OCI-M2 (cell line): ENCODE measurements at regions not wholly inside any gene's neighbourhood (a gene's known extent, or its start where the extent isn't known, plus 50 kb on each side); places are given as distances from the start of the nearest gene placed in this dataset.

Source experiments
- DNase-seq: peaks from one replicate; lab custom pipeline; 2025; ENCODE audit not compliant: unreplicated experiment; lab: John Stamatoyannopoulos, UW

- no peak for DNase-seq
Observed at GRCh38 chr18:72100465-72101004, 443.6 kb downstream of the CBLN2 start.

GRCh38 chr18:72091369-72091768 is 452.8 kb downstream of the CBLN2 start:
- no peak for DNase-seq

- no peak for DNase-seq
Observed at GRCh38 chr18:72089432-72089831, 454.7 kb downstream of the CBLN2 start.

GRCh38 chr18:72086421-72086820 is 457.7 kb downstream of the CBLN2 start:
- no peak for DNase-seq

GRCh38 chr18:72075040-72075439 is 469.1 kb downstream of the CBLN2 start:
- no peak for DNase-seq

- DNase-seq: no peak
Observed at GRCh38 chr18:72063001-72063400, 481.1 kb downstream of the CBLN2 start.

GRCh38 chr18:72058851-72059250 is 485.3 kb downstream of the CBLN2 start:
- no peak for DNase-seq

- DNase-seq: no peak
Observed at GRCh38 chr18:72056171-72056570, 488.0 kb downstream of the CBLN2 start.

GRCh38 chr18:72041313-72042032 is 502.7 kb downstream of the CBLN2 start:
- DNase-seq: no peak

- no peak for DNase-seq
Observed at GRCh38 chr18:72013427-72013850, 530.7 kb downstream of the CBLN2 start.

- no peak for DNase-seq
Observed at GRCh38 chr18:71998547-71999097, 545.5 kb downstream of the CBLN2 start.

- DNase-seq: no peak
Observed at GRCh38 chr18:71995904-71996465, 548.2 kb downstream of the CBLN2 start.

GRCh38 chr18:71994273-71994672 is 549.9 kb downstream of the CBLN2 start:
- DNase-seq: no peak

GRCh38 chr18:71989616-71990015 is 554.5 kb downstream of the CBLN2 start:
- DNase-seq: no peak

- DNase-seq: no peak
Observed at GRCh38 chr18:71986351-71987050, 557.6 kb downstream of the CBLN2 start.

- no peak for DNase-seq
Observed at GRCh38 chr18:71976744-71977143, 567.4 kb downstream of the CBLN2 start.

- no peak for DNase-seq
Observed at GRCh38 chr18:71966791-71967190, 577.4 kb downstream of the CBLN2 start.

GRCh38 chr18:71958605-71959004 is 585.5 kb downstream of the CBLN2 start:
- DNase-seq: no peak

GRCh38 chr18:71951001-71951400 is 593.1 kb downstream of the CBLN2 start:
- DNase-seq: no peak

GRCh38 chr18:71942433-71942832 is 601.7 kb downstream of the CBLN2 start:
- no peak for DNase-seq

- DNase-seq: no peak
Observed at GRCh38 chr18:71939483-71939882, 604.7 kb downstream of the CBLN2 start.

GRCh38 chr18:71936744-71937143 is 607.4 kb downstream of the CBLN2 start:
- no peak for DNase-seq
